WERI-Rb-1 (cell line): ENCODE measurements at regions not wholly inside any gene's neighbourhood (a gene's known extent, or its start where the extent isn't known, plus 50 kb on each side); places are given as distances from the start of the nearest gene placed in this dataset.

ENCODE experiments used
- DNase-seq: peaks from one replicate; pipeline ENCODE4 v3.0.0-alpha.2; 2020
- H3K27ac ChIP-seq: fragments of 250-450 bp; sonication (Bioruptor Pico); 2 replicates; pipeline ENCODE4 v1.5.1; 2020; ENCODE audit warnings: mild to moderate bottlenecking, moderate library complexity
- H3K27me3 ChIP-seq: fragments of 250-450 bp; sonication (Bioruptor Pico); 2 replicates; pipeline ENCODE4 v1.5.1; 2021; ENCODE audit warnings: mild to moderate bottlenecking, low read depth, moderate library complexity; ENCODE audit not compliant: insufficient read depth, severe bottlenecking
- H3K36me3 ChIP-seq: fragments of 250-450 bp; sonication (Bioruptor Pico); 2 replicates; pipeline ENCODE4 v1.5.1; 2020; ENCODE audit warnings: mild to moderate bottlenecking, moderate library complexity
- H3K4me3 ChIP-seq: 2 replicates; pipeline ENCODE4 v1.5.1; 2011; ENCODE audit warnings: low read depth, mild to moderate bottlenecking, control low read depth, low read length
- H3K9me3 ChIP-seq: fragments of 250-450 bp; sonication (Bioruptor Pico); 2 replicates; pipeline ENCODE4 v1.5.1; 2021; ENCODE audit warnings: mild to moderate bottlenecking, moderate library complexity; ENCODE audit not compliant: severe bottlenecking
- CTCF ChIP-seq: IDR thresholded peaks from 2 replicates; pipeline ENCODE4 v1.5.1; 2011; ENCODE audit warnings: low read depth, mild to moderate bottlenecking, control low read depth, inconsistent platforms, low read length

- Histone ChIP-seq H3K4me3 (no peak overlapping the region), H3K27ac (no peak overlapping the region), H3K27me3 (no peaks in the 10 kb centered on the region), H3K9me3 (no peaks in the 10 kb centered on the region), H3K36me3 (no peaks in the 10 kb centered on the region)
- no peak for DNase-seq
- TF ChIP-seq CTCF = no peak
Observed at GRCh38 chr4:100682477-100683218, 164.8 kb upstream of the EMCN start.

- DNase-seq = no peak
- Histone ChIP-seq H3K27ac (no peak overlapping the region), H3K9me3 (no peaks in the 10 kb centered on the region), H3K4me3 (no peak overlapping the region), H3K27me3 (no peaks in the 10 kb centered on the region), H3K36me3 (no peaks in the 10 kb centered on the region)
- TF ChIP-seq CTCF = no peak
Observed at GRCh38 chr4:100681289-100681688, 163.5 kb upstream of the EMCN start.

DNA sequence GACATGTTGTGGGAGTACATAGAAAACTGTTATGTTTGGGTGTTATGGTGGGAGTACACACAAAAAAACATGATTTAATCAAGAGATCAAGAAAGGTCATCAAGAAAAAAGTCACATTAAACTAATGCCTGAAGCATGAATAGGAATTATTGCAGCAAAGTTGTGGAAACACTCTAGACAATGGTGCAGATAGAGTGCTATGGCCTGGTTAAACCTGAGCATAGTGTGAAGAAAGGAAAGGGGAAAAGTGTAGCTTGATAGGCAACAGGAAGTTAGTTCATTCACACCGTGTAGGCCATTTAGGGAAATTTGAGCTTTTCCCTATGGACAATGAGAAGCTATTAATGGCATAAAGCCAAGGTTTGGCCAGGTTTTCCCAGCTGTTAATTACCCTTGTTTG is 162.1 kb upstream of the EMCN start:
- TF ChIP-seq CTCF = no peak
- H3K27ac ChIP-seq = no peak overlapping the region
- H3K36me3 ChIP-seq = no peaks in the 10 kb centered on the region
- no peak for DNase-seq
- H3K27me3 ChIP-seq = no peaks in the 10 kb centered on the region
- no peak overlapping the region for H3K4me3 ChIP-seq
- no peaks in the 10 kb centered on the region for H3K9me3 ChIP-seq

GRCh38 chr4:100674976-100675375 is 157.2 kb upstream of the EMCN start:
- no peak for DNase-seq
- TF ChIP-seq CTCF = no peak
- Histone ChIP-seq H3K36me3 (no peaks in the 10 kb centered on the region), H3K4me3 (no peak overlapping the region), H3K27ac (no peak overlapping the region), H3K9me3 (no peaks in the 10 kb centered on the region), H3K27me3 (no peaks in the 10 kb centered on the region)

DNA sequence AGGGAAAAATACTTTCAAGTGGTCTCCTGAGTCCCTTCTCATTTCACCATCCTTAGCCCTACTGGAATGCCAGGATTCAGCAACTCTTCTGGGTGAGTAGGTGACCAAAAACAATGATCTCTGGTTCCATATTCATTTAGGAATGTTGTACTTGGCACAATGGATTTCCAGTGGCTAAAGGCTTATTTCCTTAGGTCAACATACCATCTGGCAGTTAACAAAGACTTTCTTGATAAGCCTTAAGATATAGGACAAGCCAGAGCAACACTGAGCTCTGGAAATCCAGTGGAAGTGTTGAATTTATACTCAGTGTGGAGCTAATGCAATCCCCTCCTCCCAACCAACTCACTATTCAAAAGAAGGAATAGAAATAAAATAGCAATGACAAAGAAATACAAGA is 139.4 kb upstream of the EMCN start:
- no peak for DNase-seq
- Histone ChIP-seq H3K36me3 (no peaks in the 10 kb centered on the region), H3K27ac (no peak overlapping the region), H3K4me3 (no peak overlapping the region), H3K9me3 (no peaks in the 10 kb centered on the region), H3K27me3 (no peaks in the 10 kb centered on the region)
- no peak for TF ChIP-seq CTCF
